ENCODE measurements at regions not wholly inside any gene's neighbourhood (a gene's known extent, or its start where the extent isn't known, plus 50 kb on each side); places are given as distances from the start of the nearest gene placed in this dataset.

DNA sequence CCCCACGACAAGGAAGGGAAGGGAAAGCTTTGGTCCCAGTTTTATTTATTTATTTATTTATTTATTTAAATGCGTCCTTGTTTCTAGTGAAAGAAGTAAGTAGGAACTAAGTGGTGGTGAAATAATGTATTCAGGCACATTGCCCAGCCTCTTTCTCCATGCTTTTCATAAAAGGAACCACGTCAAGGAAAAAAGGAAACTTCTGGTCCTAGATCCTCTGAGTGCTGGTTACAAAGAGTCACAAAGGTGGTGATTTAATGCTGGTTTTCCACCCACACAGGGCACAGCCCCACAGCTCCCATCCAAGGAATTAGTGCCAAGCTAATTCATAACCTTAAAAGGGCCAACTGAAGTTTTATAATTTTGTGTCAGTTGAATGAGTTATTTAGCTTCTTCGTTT, 206.6 kb upstream of the GYPA start (continued):
- TF ChIP-seq, protein P1, sequence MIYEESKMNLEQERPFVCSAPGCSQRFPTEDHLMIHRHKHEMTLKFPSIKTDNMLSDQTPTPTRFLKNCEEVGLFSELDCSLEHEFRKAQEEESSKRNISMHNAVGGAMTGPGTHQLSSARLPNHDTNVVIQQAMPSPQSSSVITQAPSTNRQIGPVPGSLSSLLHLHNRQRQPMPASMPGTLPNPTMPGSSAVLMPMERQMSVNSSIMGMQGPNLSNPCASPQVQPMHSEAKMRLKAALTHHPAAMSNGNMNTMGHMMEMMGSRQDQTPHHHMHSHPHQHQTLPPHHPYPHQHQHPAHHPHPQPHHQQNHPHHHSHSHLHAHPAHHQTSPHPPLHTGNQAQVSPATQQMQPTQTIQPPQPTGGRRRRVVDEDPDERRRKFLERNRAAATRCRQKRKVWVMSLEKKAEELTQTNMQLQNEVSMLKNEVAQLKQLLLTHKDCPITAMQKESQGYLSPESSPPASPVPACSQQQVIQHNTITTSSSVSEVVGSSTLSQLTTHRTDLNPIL (CRISPR knock-in tag; IDR thresholded peaks at IDR 0.05; ENCODE audit: low read depth) = no peak
- TF ChIP-seq ZNF565 (CRISPR knock-in tag; conservative IDR thresholded peaks at IDR 0.05; ENCODE audit: low read depth) = no peak
- TF ChIP-seq TOX (CRISPR knock-in tag; IDR thresholded peaks at IDR 0.05; ENCODE audit: borderline replicate concordance) = no peak
- no peak for TF ChIP-seq RARB (CRISPR knock-in tag; IDR thresholded peaks at IDR 0.05)
- TF ChIP-seq ZFP30 (CRISPR knock-in tag; IDR thresholded peaks at IDR 0.05) = no peak

DNA sequence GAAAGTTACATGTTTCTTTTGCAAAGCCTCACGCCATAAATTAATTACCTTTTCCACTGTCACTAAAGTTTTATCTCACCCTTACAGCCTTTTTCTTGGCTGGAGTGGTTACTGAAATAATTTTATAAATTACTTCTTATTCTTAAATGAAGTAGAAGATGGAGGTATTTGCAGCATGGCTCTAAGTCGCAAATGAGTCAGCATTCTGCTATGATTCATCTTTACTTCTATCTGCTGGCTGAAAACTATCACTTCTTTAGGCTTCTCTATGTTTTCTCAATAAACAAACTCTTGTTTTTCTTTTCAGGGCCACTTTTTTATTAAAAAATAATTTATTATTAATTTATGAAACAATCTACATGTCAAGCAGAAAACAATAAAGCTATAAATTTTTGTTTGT, 210.2 kb upstream of the GYPA start:
- ATAC-seq = peak; percentile 40; the same call in 1 of the 3 replicates
- no peak for TF ChIP-seq ESRRG (CRISPR knock-in tag; IDR thresholded peaks at IDR 0.05)
- no peak for TF ChIP-seq TCF4 (CRISPR knock-in tag; IDR thresholded peaks at IDR 0.05; ENCODE audit: borderline replicate concordance)
- TF ChIP-seq PPARA (CRISPR knock-in tag; IDR thresholded peaks at IDR 0.05; ENCODE audit: borderline replicate concordance) = no peak
- TF ChIP-seq OSR1 (CRISPR knock-in tag; IDR thresholded peaks at IDR 0.05) = no peak

DNA sequence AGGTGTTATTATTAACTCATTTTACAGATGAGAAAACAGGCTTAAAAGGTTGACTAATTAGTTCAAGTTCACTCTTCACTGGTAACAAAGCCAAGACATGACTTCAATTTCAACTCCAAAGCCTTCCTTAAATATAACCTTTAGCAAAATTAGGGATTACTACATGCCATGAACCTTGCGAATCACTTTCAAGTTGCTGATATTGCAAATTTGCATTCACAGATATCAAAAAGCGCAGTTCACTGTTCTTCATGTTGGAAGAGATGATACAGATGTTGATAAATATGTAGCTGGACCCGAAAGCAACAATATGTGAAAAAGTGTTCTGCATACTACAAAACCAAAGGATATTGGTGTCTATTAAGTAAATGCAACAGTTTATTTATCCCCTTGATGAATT, 210.8 kb upstream of the GYPA start:
- TF ChIP-seq ISL1 (CRISPR knock-in tag; IDR thresholded peaks at IDR 0.05) = no peak
- TF ChIP-seq CSDC2 (CRISPR knock-in tag; IDR thresholded peaks at IDR 0.05) = no peak
- TF ChIP-seq, protein P2, sequence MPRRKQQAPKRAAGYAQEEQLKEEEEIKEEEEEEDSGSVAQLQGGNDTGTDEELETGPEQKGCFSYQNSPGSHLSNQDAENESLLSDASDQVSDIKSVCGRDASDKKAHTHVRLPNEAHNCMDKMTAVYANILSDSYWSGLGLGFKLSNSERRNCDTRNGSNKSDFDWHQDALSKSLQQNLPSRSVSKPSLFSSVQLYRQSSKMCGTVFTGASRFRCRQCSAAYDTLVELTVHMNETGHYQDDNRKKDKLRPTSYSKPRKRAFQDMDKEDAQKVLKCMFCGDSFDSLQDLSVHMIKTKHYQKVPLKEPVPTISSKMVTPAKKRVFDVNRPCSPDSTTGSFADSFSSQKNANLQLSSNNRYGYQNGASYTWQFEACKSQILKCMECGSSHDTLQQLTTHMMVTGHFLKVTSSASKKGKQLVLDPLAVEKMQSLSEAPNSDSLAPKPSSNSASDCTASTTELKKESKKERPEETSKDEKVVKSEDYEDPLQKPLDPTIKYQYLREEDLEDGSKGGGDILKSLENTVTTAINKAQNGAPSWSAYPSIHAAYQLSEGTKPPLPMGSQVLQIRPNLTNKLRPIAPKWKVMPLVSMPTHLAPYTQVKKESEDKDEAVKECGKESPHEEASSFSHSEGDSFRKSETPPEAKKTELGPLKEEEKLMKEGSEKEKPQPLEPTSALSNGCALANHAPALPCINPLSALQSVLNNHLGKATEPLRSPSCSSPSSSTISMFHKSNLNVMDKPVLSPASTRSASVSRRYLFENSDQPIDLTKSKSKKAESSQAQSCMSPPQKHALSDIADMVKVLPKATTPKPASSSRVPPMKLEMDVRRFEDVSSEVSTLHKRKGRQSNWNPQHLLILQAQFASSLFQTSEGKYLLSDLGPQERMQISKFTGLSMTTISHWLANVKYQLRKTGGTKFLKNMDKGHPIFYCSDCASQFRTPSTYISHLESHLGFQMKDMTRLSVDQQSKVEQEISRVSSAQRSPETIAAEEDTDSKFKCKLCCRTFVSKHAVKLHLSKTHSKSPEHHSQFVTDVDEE (CRISPR knock-in tag; IDR thresholded peaks at IDR 0.05) = no peak
- TF ChIP-seq ESRRG (CRISPR knock-in tag; IDR thresholded peaks at IDR 0.05) = no peak
- TF ChIP-seq TCF4 (CRISPR knock-in tag; IDR thresholded peaks at IDR 0.05; ENCODE audit: borderline replicate concordance) = no peak
- TF ChIP-seq TOX (CRISPR knock-in tag; IDR thresholded peaks at IDR 0.05; ENCODE audit: borderline replicate concordance) = no peak
- TF ChIP-seq, protein P3, sequence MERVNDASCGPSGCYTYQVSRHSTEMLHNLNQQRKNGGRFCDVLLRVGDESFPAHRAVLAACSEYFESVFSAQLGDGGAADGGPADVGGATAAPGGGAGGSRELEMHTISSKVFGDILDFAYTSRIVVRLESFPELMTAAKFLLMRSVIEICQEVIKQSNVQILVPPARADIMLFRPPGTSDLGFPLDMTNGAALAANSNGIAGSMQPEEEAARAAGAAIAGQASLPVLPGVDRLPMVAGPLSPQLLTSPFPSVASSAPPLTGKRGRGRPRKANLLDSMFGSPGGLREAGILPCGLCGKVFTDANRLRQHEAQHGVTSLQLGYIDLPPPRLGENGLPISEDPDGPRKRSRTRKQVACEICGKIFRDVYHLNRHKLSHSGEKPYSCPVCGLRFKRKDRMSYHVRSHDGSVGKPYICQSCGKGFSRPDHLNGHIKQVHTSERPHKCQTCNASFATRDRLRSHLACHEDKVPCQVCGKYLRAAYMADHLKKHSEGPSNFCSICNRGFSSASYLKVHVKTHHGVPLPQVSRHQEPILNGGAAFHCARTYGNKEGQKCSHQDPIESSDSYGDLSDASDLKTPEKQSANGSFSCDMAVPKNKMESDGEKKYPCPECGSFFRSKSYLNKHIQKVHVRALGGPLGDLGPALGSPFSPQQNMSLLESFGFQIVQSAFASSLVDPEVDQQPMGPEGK (CRISPR knock-in tag; IDR thresholded peaks at IDR 0.05; ENCODE audit: borderline replicate concordance) = no peak
- ATAC-seq = no peak

DNA sequence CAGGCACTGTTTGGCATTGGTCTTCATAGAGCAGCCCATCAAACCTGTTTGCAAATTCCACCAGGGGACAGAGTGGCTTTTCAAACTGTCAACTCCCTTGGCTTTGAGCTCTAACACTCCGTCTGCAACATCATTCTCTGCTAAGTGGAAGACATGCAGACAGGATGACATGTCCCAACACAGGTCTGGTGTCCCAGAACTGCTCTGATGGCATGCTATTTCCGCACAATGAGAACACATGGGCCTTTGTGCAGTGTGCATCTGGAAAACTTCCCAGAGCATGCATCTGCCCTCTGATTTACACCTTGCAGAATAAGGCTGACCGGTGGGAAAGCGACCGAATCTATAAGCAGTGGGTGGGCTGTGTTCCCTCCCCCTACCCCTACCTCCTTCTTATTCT, 212.8 kb upstream of the GYPA start:
- ATAC-seq = no peak
- TF ChIP-seq RARB (CRISPR knock-in tag; IDR thresholded peaks at IDR 0.05) = no peak
- no peak for TF ChIP-seq OSR1 (CRISPR knock-in tag; IDR thresholded peaks at IDR 0.05)
- no peak for TF ChIP-seq ZFP3 (CRISPR knock-in tag; IDR thresholded peaks at IDR 0.05)
- no peak for TF ChIP-seq SNAI2 (CRISPR knock-in tag; IDR thresholded peaks at IDR 0.05)
- TF ChIP-seq, protein P3 (CRISPR knock-in tag; IDR thresholded peaks at IDR 0.05; ENCODE audit: borderline replicate concordance) = no peak
- TF ChIP-seq ZNF565 (CRISPR knock-in tag; conservative IDR thresholded peaks at IDR 0.05; ENCODE audit: low read depth) = no peak
- no peak for TF ChIP-seq CSDC2 (CRISPR knock-in tag; IDR thresholded peaks at IDR 0.05)
- no peak for TF ChIP-seq ZNF8 (CRISPR knock-in tag; IDR thresholded peaks at IDR 0.05)
- TF ChIP-seq ARNTL (CRISPR knock-in tag; IDR thresholded peaks at IDR 0.05; ENCODE audit: borderline replicate concordance, low read depth) = no peak
- TF ChIP-seq TCF4 (CRISPR knock-in tag; IDR thresholded peaks at IDR 0.05; ENCODE audit: borderline replicate concordance) = no peak
- TF ChIP-seq TOX (CRISPR knock-in tag; IDR thresholded peaks at IDR 0.05; ENCODE audit: borderline replicate concordance) = no peak
- TF ChIP-seq GLIS3 (CRISPR knock-in tag; IDR thresholded peaks at IDR 0.05) = no peak
- TF ChIP-seq ISL1 (CRISPR knock-in tag; IDR thresholded peaks at IDR 0.05) = no peak
- no peak for TF ChIP-seq BACH2 (CRISPR knock-in tag; IDR thresholded peaks at IDR 0.05; ENCODE audit: borderline replicate concordance)
